UCSD-AML1 (cell line): ENCODE measurements at regions not wholly inside any gene's neighbourhood (a gene's known extent, or its start where the extent isn't known, plus 50 kb on each side); places are given as distances from the start of the nearest gene placed in this dataset.
"Not testable (repeated sequence)": the region's sequence is repeated elsewhere in the genome, so short reads cannot be mapped to it uniquely, and the experiment has no call there.

Source experiments
- DNase-seq: peaks from one replicate; lab custom pipeline; 2025; ENCODE audit not compliant: unreplicated experiment; lab: John Stamatoyannopoulos, UW

- no peak for DNase-seq
These were observed 194.3 kb downstream of the RTP5 start for GRCh38 chr2:242063850-242064249.

- DNase-seq, result no peak
These were observed 195.1 kb downstream of the RTP5 start for GRCh38 chr2:242064364-242065250.

- DNase-seq, result no peak
These were observed 195.9 kb downstream of the RTP5 start for GRCh38 chr2:242065426-242065825.

- no peak for DNase-seq
These were observed 199.5 kb downstream of the RTP5 start for GRCh38 chr2:242069018-242069417.

GRCh38 chr2:242069938-242070395 lies 200.4 kb downstream of the RTP5 start:
- DNase-seq, result not testable (repeated sequence)

GRCh38 chr2:242070726-242071125 lies 201.2 kb downstream of the RTP5 start:
- not testable (repeated sequence) for DNase-seq

GRCh38 chr2:242071377-242071776 lies 201.8 kb downstream of the RTP5 start:
- DNase-seq, result not testable (repeated sequence)

GRCh38 chr2:242071936-242072335 lies 202.4 kb downstream of the RTP5 start:
- DNase-seq, result not testable (repeated sequence)

- no peak for DNase-seq
These were observed 205.6 kb downstream of the RTP5 start for GRCh38 chr2:242075168-242075567.

GRCh38 chr2:242075696-242076095 lies 206.2 kb downstream of the RTP5 start:
- DNase-seq, result no peak

GRCh38 chr2:242076184-242076583 lies 206.7 kb downstream of the RTP5 start:
- DNase-seq, result not testable (repeated sequence)

- not testable (repeated sequence) for DNase-seq
These were observed 208.9 kb downstream of the RTP5 start for GRCh38 chr2:242078426-242078825.

GRCh38 chr2:242079792-242080191 lies 210.3 kb downstream of the RTP5 start:
- not testable (repeated sequence) for DNase-seq

GRCh38 chr2:242080575-242081214 lies 211.2 kb downstream of the RTP5 start:
- not testable (repeated sequence) for DNase-seq

- DNase-seq, result not testable (repeated sequence)
These were observed 214.5 kb downstream of the RTP5 start for GRCh38 chr2:242084034-242084433.

- DNase-seq, result not testable (repeated sequence)
These were observed 215.6 kb downstream of the RTP5 start for GRCh38 chr2:242085024-242085674.

- peak; percentile 70 for DNase-seq
These were observed 216.6 kb downstream of the RTP5 start for GRCh38 chr2:242085941-242086621.

GRCh38 chr2:242088044-242088443 lies 218.5 kb downstream of the RTP5 start:
- not testable (repeated sequence) for DNase-seq

GRCh38 chr2:242088471-242089212 lies 219.1 kb downstream of the RTP5 start:
- DNase-seq, result peak; percentile 91

GRCh38 chr2:242089213-242089549 lies 219.7 kb downstream of the RTP5 start:
- DNase-seq, result not testable (repeated sequence)
